ENCODE measurements at regions not wholly inside any gene's neighbourhood (a gene's known extent, or its start where the extent isn't known, plus 50 kb on each side); places are given as distances from the start of the nearest gene placed in this dataset.
A peak's percentile ranks its signal among the peaks of the same experiment; 100 is the strongest.

GRCh38 chr2:51105811-51106210 lies 73.9 kb upstream of the NRXN1 start (continued):
- TF ChIP-seq CTCF (conservative IDR thresholded peaks at IDR 0.05; ENCODE audit: low read depth in 2 of 2) (no peak), STAT1 (IDR thresholded peaks at IDR 0.05; ENCODE audit: unreplicated experiment) (no peak), REST (IDR thresholded peaks at IDR 0.05; ENCODE audit: unreplicated experiment) (no peak), JUNB (IDR thresholded peaks at IDR 0.05; ENCODE audit: unreplicated experiment) (no peak), ZNF331 (CRISPR knock-in tag; IDR thresholded peaks at IDR 0.05; ENCODE audit: low read depth) (no peak)

- H3K4me1 ChIP-seq (ENCODE audit: insufficient read depth), result peaks cover 6% of the 10 kb centered on the region; the same call in 1 of the 2 replicates
- no peaks in the 10 kb centered on the region for H3K36me3 ChIP-seq (ENCODE audit: insufficient read depth)
- no peaks in the 10 kb centered on the region for H3K27me3 ChIP-seq (ENCODE audit: insufficient read depth)
- H3K4me1 Mint-ChIP-seq, result peaks cover 28% of the 10 kb centered on the region
- peaks cover 1% of the 10 kb centered on the region for H3K27me3 Mint-ChIP-seq (ENCODE audit: insufficient read depth, low read depth, poor library complexity)
- no peaks in the 10 kb centered on the region for H4K20me1 ChIP-seq (replicated peaks; ENCODE audit: insufficient read depth)
- H3K79me2 ChIP-seq (replicated peaks; ENCODE audit: insufficient read depth), result no peaks in the 10 kb centered on the region
- no peak overlapping the region for H3K4me3 ChIP-seq
- DNase-seq (ENCODE audit: low spot score) (peak; percentile 74), ATAC-seq (peak; percentile 97)
- peak overlapping the region; percentile 66 for H3K27ac Mint-ChIP-seq
- H3K9me2 ChIP-seq (ENCODE audit: insufficient read depth), result peaks cover 9% of the 10 kb centered on the region; the same call in 1 of the 2 replicates
- no peak overlapping the region for H3K27ac ChIP-seq (ENCODE audit: low read depth)
- peak overlapping the region; percentile 72; the same call in 1 of the 2 replicates for H2AFZ ChIP-seq
- H3K9me3 Mint-ChIP-seq, result no peaks in the 10 kb centered on the region
- H3K4me3 Mint-ChIP-seq, result no peak overlapping the region
- no peak for TF ChIP-seq ZNF114 (CRISPR knock-in tag; IDR thresholded peaks at IDR 0.05)
- peak in 1 of 2 experiments; percentile 65; a peak in 2 of 4 replicates for TF ChIP-seq CTCF (conservative IDR thresholded peaks at IDR 0.05; ENCODE audit: low read depth in 2 of 2)
- no peaks in the 10 kb centered on the region for H3K36me3 Mint-ChIP-seq (ENCODE audit: low read depth)
- no peaks in the 10 kb centered on the region for H3F3A ChIP-seq (replicated peaks; ENCODE audit: low read depth)
- H3K4me2 ChIP-seq, result no peak overlapping the region
Observed at GRCh38 chr2:51103205-51103604, 71.3 kb upstream of the NRXN1 start.

All from GM23338 (cell line).